Tibial artery (tissue), 4 donors: ENCODE measurements at regions not wholly inside any gene's neighbourhood (a gene's known extent, or its start where the extent isn't known, plus 50 kb on each side); places are given as distances from the start of the nearest gene placed in this dataset.

Experiments
- DNase-seq, 2 donors: peaks; one replicate each; pipeline ENCODE4 v3.0.0-alpha.2; 2019
- H3K27ac ChIP-seq, 2 donors: fragments of 200-600 bp; sonication (generic) in 1 of 2; 1 replicate in 1 of 2; 2 replicates in 1 of 2; pipeline ENCODE4 v1.5.1; 2018 to 2019; ENCODE audit warnings: mild to moderate bottlenecking in 1 of 2
- H3K27me3 ChIP-seq, 2 donors: fragments of 200-600 bp; sonication (generic) in 1 of 2; one replicate each; pipeline versions ENCODE4 v1.5.1 to v1.6.0; 2016 to 2019
- H3K36me3 ChIP-seq, 3 donors: fragments of 200-600 bp; sonication (generic) in 2 of 3; one replicate each; pipeline ENCODE4 v1.5.1; 2016 to 2019; ENCODE audit warnings: mild to moderate bottlenecking in 2 of 3
- H3K4me1 ChIP-seq, 4 donors: fragments of 200-600 bp; sonication (generic) in 2 of 4; 1 replicate in 3 of 4; 2 replicates in 1 of 4; pipeline ENCODE4 v1.5.1; 2016 to 2019
- H3K4me3 ChIP-seq, 2 donors: fragments of 200-600 bp; sonication (generic) in 1 of 2; 1 replicate in 1 of 2; 2 replicates in 1 of 2; pipeline ENCODE4 v1.5.1; 2018 to 2019; ENCODE audit warnings: mild to moderate bottlenecking in 2 of 2
- H3K9me3 ChIP-seq, 3 donors: fragments of 200-600 bp; sonication (generic) in 1 of 3; one replicate each; pipeline ENCODE4 v1.5.1; 2016 to 2019
- CTCF ChIP-seq, 2 experiments: fragments of 200-600 bp in 1 of 2; fragments of 450-650 bp in 1 of 2; IDR thresholded peaks; one replicate each; pipeline ENCODE4 v1.5.1; 2017 to 2019; ENCODE audit warnings: antibody characterized with exemption in 2 of 2, mild to moderate bottlenecking in 1 of 2, moderate library complexity in 1 of 2
- intact Hi-C: fragments of 100-400 bp; cut with DNase I; formaldehyde crosslinking; loops from one replicate; pipeline ENCODE4 v1.15.0; 2023; ENCODE audit warnings: low total_unique reads

DNA sequence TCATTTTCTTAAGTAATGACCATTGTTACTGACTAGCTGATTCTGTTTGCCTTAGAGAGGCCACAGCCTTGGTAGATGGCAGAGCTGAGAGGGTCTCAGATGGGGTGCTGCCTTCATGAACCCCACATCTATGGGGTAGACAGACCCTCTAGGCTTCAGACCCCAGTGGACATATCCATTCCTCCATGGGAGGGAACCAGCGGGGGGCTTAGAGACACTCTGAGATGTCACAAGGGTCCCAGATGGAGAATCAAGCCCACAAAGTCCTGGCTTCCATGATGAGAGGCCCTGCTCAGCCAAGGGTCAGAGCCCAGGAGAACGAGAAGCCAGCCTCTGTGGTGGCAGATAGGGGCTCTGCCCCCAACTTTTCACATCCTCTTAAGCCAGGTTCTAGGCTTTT, 408.6 kb downstream of the TCERG1L start:
- H3K9me3 ChIP-seq: no peaks in the 10 kb centered on the region
- H3K27me3 ChIP-seq: peaks cover 0 to 4% of the 10 kb centered on the region in 2 donors
- H3K27ac ChIP-seq: no peak overlapping the region
- no peak overlapping the region for H3K4me3 ChIP-seq
- no peak for DNase-seq
- H3K4me1 ChIP-seq: no peaks in the 10 kb centered on the region
- intact Hi-C loops: no loop called here
- TF ChIP-seq CTCF (IDR thresholded peaks at IDR 0.05): no peak
- no peaks in the 10 kb centered on the region for H3K36me3 ChIP-seq

GRCh38 chr10:130904676-130905075, 406.8 kb downstream of the TCERG1L start:
- H3K4me3 ChIP-seq: no peak overlapping the region
- no peak overlapping the region for H3K27ac ChIP-seq
- intact Hi-C loops: no loop called here
- H3K36me3 ChIP-seq: no peaks in the 10 kb centered on the region
- no peak for DNase-seq
- H3K4me1 ChIP-seq: no peaks in the 10 kb centered on the region
- TF ChIP-seq CTCF (IDR thresholded peaks at IDR 0.05): no peak
- H3K27me3 ChIP-seq: peaks cover 0 to 4% of the 10 kb centered on the region in 2 donors
- H3K9me3 ChIP-seq: no peaks in the 10 kb centered on the region

DNA sequence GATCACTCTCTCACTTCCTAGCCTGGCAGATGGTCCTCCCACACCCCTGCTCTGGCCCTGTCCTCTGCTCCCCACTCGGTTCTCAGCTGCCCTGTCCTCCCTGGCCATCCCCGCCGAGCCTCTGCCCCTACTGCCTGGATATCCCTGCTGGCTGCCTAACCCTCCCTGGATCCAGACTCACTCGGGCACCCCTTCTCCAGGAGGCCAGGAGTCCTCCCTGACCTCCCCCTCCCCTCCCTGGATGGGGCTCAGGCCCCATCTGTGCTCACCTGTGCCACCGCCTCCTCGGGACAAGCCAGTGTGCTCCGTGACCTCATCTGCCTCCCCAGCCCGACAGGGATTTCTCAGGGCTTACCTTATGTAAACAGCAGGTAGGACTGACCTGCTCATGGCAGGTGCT, 406.1 kb downstream of the TCERG1L start:
- intact Hi-C loops: no loop called here
- H3K9me3 ChIP-seq: no peaks in the 10 kb centered on the region
- TF ChIP-seq CTCF (IDR thresholded peaks at IDR 0.05): no peak
- no peak overlapping the region for H3K4me3 ChIP-seq
- peaks cover 0 to 4% of the 10 kb centered on the region in 2 donors for H3K27me3 ChIP-seq
- H3K36me3 ChIP-seq: no peaks in the 10 kb centered on the region
- no peak overlapping the region for H3K27ac ChIP-seq
- no peaks in the 10 kb centered on the region for H3K4me1 ChIP-seq
- DNase-seq: no peak

DNA sequence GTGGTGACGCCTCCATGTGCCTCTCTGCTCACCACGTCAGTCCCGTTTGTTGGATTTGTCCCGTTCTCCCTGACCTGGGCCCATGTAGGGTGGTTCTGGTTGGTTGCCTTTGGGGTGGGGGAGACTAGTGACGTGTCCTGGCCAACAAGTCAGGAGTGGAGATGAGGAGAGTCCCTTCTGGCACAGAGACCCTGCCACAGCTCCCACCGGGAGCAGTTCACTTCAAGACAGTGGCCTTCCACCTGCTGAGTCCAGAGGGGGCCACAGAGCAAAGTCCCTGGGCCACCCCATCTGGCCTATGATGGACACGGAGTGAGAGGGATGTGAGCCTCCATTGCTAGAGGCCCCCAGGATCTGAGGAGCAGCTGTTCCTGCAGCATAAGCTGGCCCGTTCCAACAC, 405.6 kb downstream of the TCERG1L start:
- no peak overlapping the region for H3K4me3 ChIP-seq
- intact Hi-C loops: no loop called here
- TF ChIP-seq CTCF (IDR thresholded peaks at IDR 0.05): no peak
- H3K27ac ChIP-seq: no peak overlapping the region
- peaks cover 0 to 4% of the 10 kb centered on the region in 2 donors for H3K27me3 ChIP-seq
- DNase-seq: no peak
- no peaks in the 10 kb centered on the region for H3K4me1 ChIP-seq
- no peaks in the 10 kb centered on the region for H3K9me3 ChIP-seq
- H3K36me3 ChIP-seq: no peaks in the 10 kb centered on the region

DNA sequence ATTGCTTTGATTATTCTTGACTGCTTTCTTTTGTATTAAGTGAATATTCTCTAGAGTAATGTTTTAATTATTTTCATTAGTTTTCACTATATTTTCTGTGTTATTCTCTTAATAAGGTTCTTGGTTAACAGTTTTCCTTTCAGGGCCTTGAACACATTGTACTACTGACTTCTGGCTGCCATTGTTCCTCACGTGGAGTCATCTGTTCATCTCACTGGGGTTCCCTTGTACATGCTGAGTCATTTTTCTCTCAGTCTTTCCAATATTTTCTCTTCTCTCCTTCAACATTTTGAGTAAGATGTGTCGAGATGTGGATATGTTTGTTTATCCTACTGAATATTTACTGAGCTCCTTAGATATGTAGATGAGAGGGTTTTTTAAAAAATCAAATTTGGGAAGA, 400.7 kb downstream of the TCERG1L start:
- Histone ChIP-seq H3K36me3 (no peaks in the 10 kb centered on the region), H3K9me3 (peaks cover 0 to 12% (median 0%) of the 10 kb centered on the region in 3 donors), H3K4me3 (no peak overlapping the region), H3K27ac (no peak overlapping the region), H3K4me1 (no peaks in the 10 kb centered on the region), H3K27me3 (no peaks in the 10 kb centered on the region)
- TF ChIP-seq CTCF (IDR thresholded peaks at IDR 0.05): no peak
- DNase-seq: no peak
- intact Hi-C loops: no loop called here

GRCh38 chr10:130913844-130914243, 397.7 kb downstream of the TCERG1L start:
- intact Hi-C loops: no loop called here
- Histone ChIP-seq H3K4me1 (no peaks in the 10 kb centered on the region), H3K27ac (no peak overlapping the region), H3K4me3 (no peak overlapping the region), H3K27me3 (no peaks in the 10 kb centered on the region), H3K9me3 (peaks cover 0 to 20% (median 0%) of the 10 kb centered on the region in 3 donors), H3K36me3 (no peaks in the 10 kb centered on the region)
- no peak for TF ChIP-seq CTCF (IDR thresholded peaks at IDR 0.05)
- DNase-seq: no peak
